OCI-LY7 (cell line): ENCODE measurements at regions not wholly inside any gene's neighbourhood (a gene's known extent, or its start where the extent isn't known, plus 50 kb on each side); places are given as distances from the start of the nearest gene placed in this dataset.

Source experiments
- EZH2phosphoT487 ChIP-seq: fragments of 200-600 bp; sonication (generic); IDR thresholded peaks from 2 replicates; pipeline ENCODE4 v1.6.1; 2018; ENCODE audit warnings: low read depth, borderline replicate concordance, mild to moderate bottlenecking, mixed run types, antibody characterized with exemption, low read length, moderate library complexity, mixed read lengths
- TF ChIP-seq, protein P1 (sequence below): fragments of 200-600 bp; sonication (generic); conservative IDR thresholded peaks from 2 replicates; pipeline ENCODE4 v1.5.1; 2014; ENCODE audit warnings: mild to moderate bottlenecking, antibody characterized with exemption, low read length, moderate library complexity, mixed read lengths

DNA sequence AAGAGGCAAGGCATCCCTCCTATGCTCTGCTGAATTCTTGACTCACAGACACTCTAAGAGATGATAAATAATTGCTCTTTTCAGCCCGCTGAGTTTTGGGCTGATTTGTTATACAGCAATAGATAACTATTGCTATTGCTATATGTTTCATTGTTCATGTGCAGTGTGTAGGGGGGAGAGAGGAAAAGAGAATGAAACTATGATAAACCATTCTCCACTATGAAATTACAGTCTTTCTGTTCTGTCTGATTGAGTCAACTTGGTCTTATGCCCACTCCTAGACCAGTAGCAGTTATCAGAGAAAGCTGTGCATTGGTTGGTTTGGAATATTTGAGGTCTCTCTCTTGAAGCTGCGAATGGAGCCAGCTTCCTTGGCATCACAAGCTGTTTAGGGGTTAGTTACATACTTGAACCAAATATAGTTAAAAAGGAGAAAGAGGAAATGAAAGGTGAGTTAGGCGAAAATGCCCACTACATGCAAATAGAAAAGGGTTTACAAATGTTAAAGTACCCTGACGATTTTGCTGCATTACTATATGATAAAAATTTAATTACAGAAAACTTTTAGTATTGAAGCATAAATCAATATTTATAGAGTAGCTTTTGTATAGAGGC, 136.3 kb upstream of the ACTBL2 start:
- TF ChIP-seq, protein P1, sequence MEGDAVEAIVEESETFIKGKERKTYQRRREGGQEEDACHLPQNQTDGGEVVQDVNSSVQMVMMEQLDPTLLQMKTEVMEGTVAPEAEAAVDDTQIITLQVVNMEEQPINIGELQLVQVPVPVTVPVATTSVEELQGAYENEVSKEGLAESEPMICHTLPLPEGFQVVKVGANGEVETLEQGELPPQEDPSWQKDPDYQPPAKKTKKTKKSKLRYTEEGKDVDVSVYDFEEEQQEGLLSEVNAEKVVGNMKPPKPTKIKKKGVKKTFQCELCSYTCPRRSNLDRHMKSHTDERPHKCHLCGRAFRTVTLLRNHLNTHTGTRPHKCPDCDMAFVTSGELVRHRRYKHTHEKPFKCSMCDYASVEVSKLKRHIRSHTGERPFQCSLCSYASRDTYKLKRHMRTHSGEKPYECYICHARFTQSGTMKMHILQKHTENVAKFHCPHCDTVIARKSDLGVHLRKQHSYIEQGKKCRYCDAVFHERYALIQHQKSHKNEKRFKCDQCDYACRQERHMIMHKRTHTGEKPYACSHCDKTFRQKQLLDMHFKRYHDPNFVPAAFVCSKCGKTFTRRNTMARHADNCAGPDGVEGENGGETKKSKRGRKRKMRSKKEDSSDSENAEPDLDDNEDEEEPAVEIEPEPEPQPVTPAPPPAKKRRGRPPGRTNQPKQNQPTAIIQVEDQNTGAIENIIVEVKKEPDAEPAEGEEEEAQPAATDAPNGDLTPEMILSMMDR, result no peak
- TF ChIP-seq EZH2phosphoT487, result no peak
